A673 (cell line): ENCODE measurements at regions not wholly inside any gene's neighbourhood (a gene's known extent, or its start where the extent isn't known, plus 50 kb on each side); places are given as distances from the start of the nearest gene placed in this dataset.
"Not testable (repeated sequence)": the region's sequence is repeated elsewhere in the genome, so short reads cannot be mapped to it uniquely, and the experiment has no call there.

Experiments used
- BruUV-seq: library from RNA; stranded (reverse); fragments of 400-500 nt; replicated peaks from 2 replicates; lab custom pipeline; 2021; lab: Mats Ljungman, UMichigan
- CTCF ChIA-PET: fragments of 300-600 bp; sonication (Branson Sonifier 250); formaldehyde crosslinking; loops from one replicate; lab custom pipeline; 2022; ENCODE audit warnings: antibody characterized with exemption; lab: Charles Lee
- POLR2A ChIA-PET: fragments of 300-600 bp; sonication (Branson Sonifier 250); formaldehyde crosslinking; loops from one replicate; lab custom pipeline; 2022; ENCODE audit warnings: antibody characterized with exemption; ENCODE audit not compliant: low non-redundant PET; lab: Charles Lee
- DNase-seq: peaks from one replicate; pipeline ENCODE4 v3.0.0-alpha.2; 2015; ENCODE audit warnings: low spot score
- H3K27ac ChIP-seq: fragments of 200-600 bp; sonication (generic); 2 replicates; pipeline ENCODE4 v1.5.1; 2016; ENCODE audit warnings: mixed run types, low read depth, mild to moderate bottlenecking, mixed read lengths, antibody characterized with exemption, low read length; ENCODE audit not compliant: poor library complexity, severe bottlenecking
- H3K27me3 ChIP-seq: fragments of 200-600 bp; sonication (generic); replicated peaks from 2 replicates; pipeline ENCODE4 v1.6.1; 2017; ENCODE audit warnings: mixed run types, low read depth, mild to moderate bottlenecking, mixed read lengths, antibody characterized with exemption, low read length; ENCODE audit not compliant: insufficient read depth, poor library complexity
- H3K36me3 ChIP-seq: fragments of 200-600 bp; sonication (generic); 2 replicates; pipeline ENCODE4 v1.6.1; 2016; ENCODE audit warnings: mixed run types, mild to moderate bottlenecking, mixed read lengths, antibody characterized with exemption, low read length; ENCODE audit not compliant: insufficient read depth, poor library complexity, severe bottlenecking
- H3K4me1 ChIP-seq: fragments of 200-600 bp; sonication (generic); 2 replicates; pipeline ENCODE4 v1.6.1; 2017; ENCODE audit warnings: mixed run types, mild to moderate bottlenecking, mixed read lengths, antibody characterized with exemption, low read length; ENCODE audit not compliant: insufficient read depth, poor library complexity, severe bottlenecking
- H3K4me3 ChIP-seq: fragments of 200-600 bp; sonication (generic); 2 replicates; pipeline ENCODE4 v1.5.1; 2016; ENCODE audit warnings: low read depth, mixed run types, mild to moderate bottlenecking, mixed read lengths, low read length; ENCODE audit not compliant: poor library complexity, severe bottlenecking
- H3K9me3 ChIP-seq: fragments of 200-600 bp; sonication (generic); 2 replicates; pipeline ENCODE4 v1.6.1; 2016; ENCODE audit warnings: mixed run types, low read depth, mild to moderate bottlenecking, mixed read lengths, antibody characterized with exemption, low read length; ENCODE audit not compliant: poor library complexity, severe bottlenecking
- EZH2 ChIP-seq: fragments of 200-600 bp; sonication (generic); IDR thresholded peaks from 2 replicates; pipeline ENCODE4 v1.6.1; 2017; ENCODE audit warnings: borderline replicate concordance, low read depth, mild to moderate bottlenecking, mixed read lengths, antibody characterized with exemption, low read length; ENCODE audit not compliant: poor library complexity, severe bottlenecking
- intact Hi-C: fragments of 100-400 bp; cut with micrococcal nuclease; formaldehyde crosslinking; loops from one replicate; pipeline ENCODE4 v1.10.0; 2022; ENCODE audit not compliant: unreplicated experiment
- TF ChIP-seq, protein P1 (sequence below): fragments of 300-800, 200-600 bp; sonication (generic); conservative IDR thresholded peaks from 2 replicates; pipeline ENCODE4 v1.5.1; 2017; ENCODE audit warnings: low read depth, mild to moderate bottlenecking, antibody characterized with exemption, low read length, moderate library complexity, mixed read lengths

GRCh38 chr5:99176186-99176585, 247.4 kb upstream of the CHD1 start:
- Histone ChIP-seq H3K4me1 (no peaks in the 10 kb centered on the region), H3K36me3 (no peaks in the 10 kb centered on the region), H3K27me3 (peaks cover 7% of the 10 kb centered on the region), H3K9me3 (no peaks in the 10 kb centered on the region), H3K27ac (no peak overlapping the region), H3K4me3 (no peak overlapping the region)
- TF ChIP-seq EZH2 = no peak
- TF ChIP-seq, protein P1, sequence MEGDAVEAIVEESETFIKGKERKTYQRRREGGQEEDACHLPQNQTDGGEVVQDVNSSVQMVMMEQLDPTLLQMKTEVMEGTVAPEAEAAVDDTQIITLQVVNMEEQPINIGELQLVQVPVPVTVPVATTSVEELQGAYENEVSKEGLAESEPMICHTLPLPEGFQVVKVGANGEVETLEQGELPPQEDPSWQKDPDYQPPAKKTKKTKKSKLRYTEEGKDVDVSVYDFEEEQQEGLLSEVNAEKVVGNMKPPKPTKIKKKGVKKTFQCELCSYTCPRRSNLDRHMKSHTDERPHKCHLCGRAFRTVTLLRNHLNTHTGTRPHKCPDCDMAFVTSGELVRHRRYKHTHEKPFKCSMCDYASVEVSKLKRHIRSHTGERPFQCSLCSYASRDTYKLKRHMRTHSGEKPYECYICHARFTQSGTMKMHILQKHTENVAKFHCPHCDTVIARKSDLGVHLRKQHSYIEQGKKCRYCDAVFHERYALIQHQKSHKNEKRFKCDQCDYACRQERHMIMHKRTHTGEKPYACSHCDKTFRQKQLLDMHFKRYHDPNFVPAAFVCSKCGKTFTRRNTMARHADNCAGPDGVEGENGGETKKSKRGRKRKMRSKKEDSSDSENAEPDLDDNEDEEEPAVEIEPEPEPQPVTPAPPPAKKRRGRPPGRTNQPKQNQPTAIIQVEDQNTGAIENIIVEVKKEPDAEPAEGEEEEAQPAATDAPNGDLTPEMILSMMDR = no peak
- POLR2A ChIA-PET = no interaction called here
- BruUV-seq = no TSS peak
- DNase-seq = no peak
- intact Hi-C loops = no loop called here
- CTCF ChIA-PET = no interaction called here

DNA sequence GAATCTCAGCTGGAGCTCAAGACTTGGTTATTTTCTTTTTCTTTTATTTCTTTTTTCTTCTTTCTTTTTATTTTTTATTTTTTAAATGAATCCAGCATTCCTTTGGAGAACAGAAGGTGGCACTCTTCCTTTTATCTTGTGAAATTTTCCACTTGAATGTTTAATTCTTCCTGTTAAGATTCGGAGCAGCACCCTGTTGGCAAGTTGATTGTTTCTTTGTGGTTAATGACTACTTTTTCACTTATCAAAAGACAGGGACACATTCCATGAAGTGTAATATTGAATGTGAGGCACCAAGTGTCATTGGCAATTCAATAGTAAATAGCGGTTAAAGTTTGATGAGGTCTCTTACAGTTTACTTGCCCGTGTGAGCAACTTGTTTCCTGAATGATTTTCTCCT, 240.5 kb upstream of the CHD1 start:
- POLR2A ChIA-PET = no interaction called here
- TF ChIP-seq, protein P1 = peak; percentile 60
- no peak for TF ChIP-seq EZH2
- H3K9me3 ChIP-seq = no peaks in the 10 kb centered on the region
- H3K36me3 ChIP-seq = no peaks in the 10 kb centered on the region
- H3K4me3 ChIP-seq = no peak overlapping the region
- H3K4me1 ChIP-seq = no peaks in the 10 kb centered on the region
- peaks cover 6% of the 10 kb centered on the region for H3K27me3 ChIP-seq
- intact Hi-C loops = loop anchor here (5.0 kb wide), 1 partner anchor 148 kb away; no protein-coding TSS in a partner anchor
- H3K27ac ChIP-seq = no peak overlapping the region
- no TSS peak for BruUV-seq
- CTCF ChIA-PET = no interaction called here
- DNase-seq = peak; percentile 44

DNA sequence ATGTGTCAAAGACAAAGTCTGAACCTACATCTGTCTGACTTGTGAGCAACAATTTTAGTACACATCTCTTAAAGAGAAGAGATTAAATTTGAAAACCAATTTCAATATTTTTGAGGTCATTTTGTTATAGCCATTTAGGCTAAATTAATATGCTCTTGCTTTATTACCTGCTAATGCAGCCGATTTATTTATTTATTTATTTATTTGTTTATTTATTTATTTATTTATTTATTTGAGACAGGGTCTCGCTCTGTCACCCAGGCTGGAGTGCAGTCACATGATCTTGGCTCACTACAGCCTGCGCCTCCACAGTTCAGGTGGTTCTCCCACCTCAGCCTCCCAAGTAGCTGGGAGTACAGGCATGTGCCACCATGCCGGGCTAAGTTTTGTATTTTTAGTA, 232.7 kb upstream of the CHD1 start:
- H3K27me3 ChIP-seq, H3K9me3 ChIP-seq, DNase-seq, H3K4me3 ChIP-seq, H3K36me3 ChIP-seq, intact Hi-C loops, POLR2A ChIA-PET, H3K27ac ChIP-seq, H3K4me1 ChIP-seq, CTCF ChIA-PET, BruUV-seq: not testable (repeated sequence)

- no TSS peak for BruUV-seq
- no peaks in the 10 kb centered on the region for H3K27me3 ChIP-seq
- no peak overlapping the region for H3K27ac ChIP-seq
- ChIA-PET POLR2A (no interaction called here), CTCF (no interaction called here)
- no peak for DNase-seq
- TF ChIP-seq EZH2 = no peak
- TF ChIP-seq, protein P1 = no peak
- H3K9me3 ChIP-seq = no peaks in the 10 kb centered on the region
- no peaks in the 10 kb centered on the region for H3K36me3 ChIP-seq
- intact Hi-C loops = no loop called here
- no peaks in the 10 kb centered on the region for H3K4me1 ChIP-seq
- H3K4me3 ChIP-seq = no peak overlapping the region
These were observed 227.9 kb upstream of the CHD1 start for GRCh38 chr5:99156688-99157087.

DNA sequence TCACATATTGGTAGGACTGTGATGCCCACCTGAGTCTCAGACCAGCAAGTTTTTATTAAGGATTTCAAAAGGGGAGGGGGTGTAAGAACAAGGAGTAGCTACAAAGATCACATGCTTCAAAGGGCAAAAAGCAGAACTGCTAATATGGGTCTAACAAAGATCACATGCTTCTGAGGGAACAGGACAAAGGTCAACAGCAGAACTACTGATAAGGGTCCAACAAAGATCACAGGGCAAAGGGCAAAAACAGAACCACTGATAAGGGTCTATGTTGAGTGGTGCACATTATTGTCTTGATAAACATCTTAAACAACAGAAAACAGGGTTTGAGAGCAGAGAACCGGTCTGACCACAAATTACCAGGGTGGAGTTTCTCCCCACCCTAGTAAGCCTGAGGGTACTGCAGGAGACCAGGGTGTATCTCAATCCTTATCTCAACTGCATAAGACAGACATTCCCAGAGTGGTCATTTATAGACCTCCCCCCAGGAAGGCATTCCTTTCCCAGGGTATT, 214.5 kb upstream of the CHD1 start:
- H3K27me3 ChIP-seq, H3K4me1 ChIP-seq, CTCF ChIA-PET, POLR2A ChIA-PET, BruUV-seq, DNase-seq, H3K27ac ChIP-seq, H3K4me3 ChIP-seq, intact Hi-C loops, H3K36me3 ChIP-seq, H3K9me3 ChIP-seq: not testable (repeated sequence)
